IMR-90 (cell line): ENCODE measurements at regions not wholly inside any gene's neighbourhood (a gene's known extent, or its start where the extent isn't known, plus 50 kb on each side); places are given as distances from the start of the nearest gene placed in this dataset.

ENCODE experiments used
- ATAC-seq: fragments of 200-7000 bp; cut with Tn5 transposase; 2 replicates; pipeline ENCODE4 v1.9.1; 2020; ENCODE audit warnings: low read depth, mild to moderate bottlenecking, moderate library complexity
- BruUV-seq: library from RNA; stranded (reverse); fragments of 400-500 nt; replicated peaks from 2 replicates; lab custom pipeline; 2021; lab: Mats Ljungman, UMichigan
- CTCF ChIA-PET: fragments of 300-600 bp; formaldehyde crosslinking; extraction: SDS; loops from one replicate; lab custom pipeline; 2021; ENCODE audit warnings: antibody characterized with exemption; lab: Yijun Ruan, JAX
- POLR2A ChIA-PET: fragments of 300-600 bp; sonication (Branson Sonifier 250); formaldehyde crosslinking; loops from one replicate; lab custom pipeline; 2022; ENCODE audit warnings: antibody characterized with exemption; ENCODE audit not compliant: unreplicated experiment; lab: Charles Lee
- DNase-seq: peaks from one replicate; pipeline ENCODE4 v3.0.0; 2013
- H2AFZ ChIP-seq: replicated peaks from 2 replicates; pipeline ENCODE3; 2013; ENCODE audit warnings: low read length, mild to moderate bottlenecking; ENCODE audit not compliant: poor library complexity
- H2AK5ac ChIP-seq: 2 replicates; pipeline ENCODE4 v1.6.1; 2013; ENCODE audit warnings: low read depth, low read length, inconsistent platforms
- H2AK9ac ChIP-seq: replicated peaks from 2 replicates; pipeline ENCODE3; 2013; ENCODE audit warnings: mild to moderate bottlenecking, low read depth, low read length, moderate library complexity; ENCODE audit not compliant: poor library complexity
- H2BK120ac ChIP-seq: 2 replicates; pipeline ENCODE4 v1.6.1; 2013; ENCODE audit warnings: low read depth, low read length, inconsistent platforms
- H2BK15ac ChIP-seq: 3 replicates; pipeline ENCODE4 v1.6.1; 2013; ENCODE audit warnings: low read depth, low read length, inconsistent platforms
- H2BK20ac ChIP-seq: 2 replicates; pipeline ENCODE4 v1.6.1; 2013; ENCODE audit warnings: low read depth, mild to moderate bottlenecking, inconsistent platforms, low read length, moderate library complexity
- H2BK5ac ChIP-seq: 2 replicates; pipeline ENCODE4 v1.6.1; 2013; ENCODE audit warnings: mild to moderate bottlenecking, low read depth, low read length, inconsistent platforms; ENCODE audit not compliant: poor library complexity, severe bottlenecking
- H3K14ac ChIP-seq: replicated peaks from 2 replicates; pipeline ENCODE4 v1.6.1; 2013; ENCODE audit warnings: low read depth, low read length, inconsistent platforms
- H3K18ac ChIP-seq: 2 replicates; pipeline ENCODE4 v1.6.1; 2013; ENCODE audit warnings: low read depth, low read length, control low read depth
- H3K23ac ChIP-seq: 2 replicates; pipeline ENCODE4 v1.6.1; 2013; ENCODE audit warnings: low read depth, low read length, inconsistent platforms
- H3K27ac ChIP-seq: 2 replicates; pipeline ENCODE4 v1.5.1; 2013; ENCODE audit warnings: mild to moderate bottlenecking, control low read depth, low read length; ENCODE audit not compliant: insufficient read depth
- H3K27me3 ChIP-seq: 2 replicates; pipeline ENCODE4 v1.6.1; 2013; ENCODE audit warnings: low read length; ENCODE audit not compliant: control insufficient read depth, insufficient read depth
- H3K36me3 ChIP-seq: 2 replicates; pipeline ENCODE4 v1.6.1; 2013; ENCODE audit warnings: low read length, mixed read lengths; ENCODE audit not compliant: control insufficient read depth, insufficient read depth
- H3K4ac ChIP-seq: 2 replicates; pipeline ENCODE4 v1.6.1; 2013; ENCODE audit warnings: low read depth, low read length, inconsistent platforms
- H3K4me1 ChIP-seq: 2 replicates; pipeline ENCODE4 v1.6.1; 2013; ENCODE audit warnings: low read length, mixed read lengths; ENCODE audit not compliant: control insufficient read depth, insufficient read depth
- H3K4me2 ChIP-seq: 2 replicates; pipeline ENCODE4 v1.6.1; 2013; ENCODE audit warnings: low read depth, mild to moderate bottlenecking, control low read depth, low read length, moderate library complexity
- H3K4me3 ChIP-seq: 2 replicates; pipeline ENCODE4 v1.5.1; 2013; ENCODE audit warnings: low read depth, mild to moderate bottlenecking, control low read depth, low read length, moderate library complexity; ENCODE audit not compliant: insufficient read depth
- H3K56ac ChIP-seq: 2 replicates; pipeline ENCODE4 v1.6.1; 2013; ENCODE audit warnings: low read length, inconsistent platforms; ENCODE audit not compliant: insufficient read depth; ENCODE audit errors: extremely low read depth
- H3K79me1 ChIP-seq, 2 experiments: 2 replicates each; pipeline ENCODE4 v1.6.1; 2013; ENCODE audit warnings: low read length in 2 of 2, inconsistent platforms in 1 of 2, low read depth in 1 of 2
- H3K9ac ChIP-seq: 2 replicates; pipeline ENCODE4 v1.6.1; 2013; ENCODE audit warnings: low read depth, low read length, control low read depth
- H3K9me1 ChIP-seq: 2 replicates; pipeline ENCODE4 v1.6.1; 2013; ENCODE audit warnings: low read length, inconsistent platforms; ENCODE audit not compliant: insufficient read depth
- H3K9me3 ChIP-seq: 2 replicates; pipeline ENCODE4 v1.6.1; 2013; ENCODE audit warnings: low read length; ENCODE audit not compliant: control insufficient read depth, insufficient read depth
- H4K20me1 ChIP-seq: 2 replicates; pipeline ENCODE4 v1.6.1; 2013; ENCODE audit warnings: low read length, inconsistent platforms; ENCODE audit not compliant: insufficient read depth
- H4K5ac ChIP-seq: 2 replicates; pipeline ENCODE4 v1.6.1; 2013; ENCODE audit warnings: mild to moderate bottlenecking, low read depth, low read length, control low read depth
- H4K8ac ChIP-seq, 2 experiments: 2 replicates each; pipeline ENCODE4 v1.6.1; 2013; ENCODE audit warnings: low read depth in 2 of 2, low read length in 2 of 2, control low read depth in 1 of 2, inconsistent platforms in 1 of 2
- H4K91ac ChIP-seq: 2 replicates; pipeline ENCODE4 v1.6.1; 2013; ENCODE audit warnings: low read depth, low read length, inconsistent platforms; ENCODE audit not compliant: insufficient read depth
- BHLHE40 ChIP-seq: fragments of 150-350 bp; IDR thresholded peaks from 2 replicates; pipeline ENCODE4 v1.6.1; 2016; ENCODE audit warnings: mild to moderate bottlenecking, low read depth, low read length
- CEBPB ChIP-seq: IDR thresholded peaks from 2 replicates; pipeline ENCODE4 v1.6.1; 2012; ENCODE audit warnings: low read depth, low read length, improper control_type of control experiment
- CHD1 ChIP-seq: IDR thresholded peaks from 2 replicates; pipeline ENCODE4 v1.6.1; 2012; ENCODE audit warnings: low read depth, low read length, improper control_type of control experiment
- CTCF ChIP-seq: conservative IDR thresholded peaks from 2 replicates; pipeline ENCODE4 v1.5.1; 2012; ENCODE audit warnings: mild to moderate bottlenecking, low read depth, low read length, improper control_type of control experiment
- FOS ChIP-seq: fragments of 150-350 bp; IDR thresholded peaks from 2 replicates; pipeline ENCODE4 v1.6.1; 2016; ENCODE audit warnings: low read depth, low read length
- MAFK ChIP-seq: IDR thresholded peaks from 2 replicates; pipeline ENCODE4 v1.6.1; 2012; ENCODE audit warnings: low read depth, low read length, improper control_type of control experiment
- MAZ ChIP-seq: IDR thresholded peaks from 2 replicates; pipeline ENCODE4 v1.6.1; 2012; ENCODE audit warnings: low read depth, mild to moderate bottlenecking, low read length, improper control_type of control experiment, moderate library complexity, borderline replicate concordance
- MXI1 ChIP-seq: IDR thresholded peaks from 2 replicates; pipeline ENCODE4 v1.6.1; 2012; ENCODE audit warnings: low read depth, mild to moderate bottlenecking, low read length, moderate library complexity, borderline replicate concordance
- NFE2L2 ChIP-seq: fragments of 150-350 bp; IDR thresholded peaks from 2 replicates; pipeline ENCODE4 v1.6.1; 2016; ENCODE audit warnings: low read depth, mild to moderate bottlenecking, low read length
- POLR2A ChIP-seq: IDR thresholded peaks from 2 replicates; pipeline ENCODE4 v1.6.1; 2012; ENCODE audit warnings: mild to moderate bottlenecking, low read depth, low read length
- RAD21 ChIP-seq: IDR thresholded peaks from 2 replicates; pipeline ENCODE4 v1.6.1; 2012; ENCODE audit warnings: low read length, improper control_type of control experiment
- RCOR1 ChIP-seq: IDR thresholded peaks from 2 replicates; pipeline ENCODE4 v1.6.1; 2012; ENCODE audit warnings: mild to moderate bottlenecking, low read length, improper control_type of control experiment; ENCODE audit not compliant: insufficient replicate concordance
- RFX5 ChIP-seq: IDR thresholded peaks from 2 replicates; pipeline ENCODE4 v1.8.0; 2012; ENCODE audit warnings: low read depth, mild to moderate bottlenecking, low read length, moderate library complexity
- SMC3 ChIP-seq: fragments of 150-350 bp; IDR thresholded peaks from 2 replicates; pipeline ENCODE4 v1.6.1; 2016; ENCODE audit warnings: low read depth, mild to moderate bottlenecking, antibody characterized with exemption, low read length, moderate library complexity
- USF2 ChIP-seq: fragments of 150-350 bp; IDR thresholded peaks from 2 replicates; pipeline ENCODE4 v1.6.1; 2017; ENCODE audit warnings: mild to moderate bottlenecking, antibody characterized with exemption, low read length, low read depth
- WGBS, 2 experiments: methylation state at CpG; one replicate each; pipeline versions ENCODE4 v1.1.5 to v1.1.7; 2013; ENCODE audit warnings: missing lambda C conversion rate in 2 of 2; ENCODE audit not compliant: insufficient read length in 1 of 2; ENCODE audit errors: extremely low coverage in 2 of 2; 5-methylcytosine and 5-hydroxymethylcytosine counted together
- dilution Hi-C: fragments of 300-500 bp; cut with HindIII; formaldehyde crosslinking; loops from one replicate; pipeline ENCODE4 v1.14.3; 2018; ENCODE audit warnings: low sequenced_read_pairs; ENCODE audit not compliant: unreplicated experiment
- in situ Hi-C: fragments of 300-500 bp; cut with MboI; formaldehyde crosslinking; loops from 3 replicates; pipeline ENCODE4 v1.14.3; 2019; ENCODE audit warnings: low sequenced_read_pairs, inconsistent platforms, mixed read lengths
- intact Hi-C: fragments of 100-400 bp; cut with micrococcal nuclease; formaldehyde crosslinking; loops from 2 replicates; pipeline ENCODE4 v1.10.0; 2022
- TF ChIP-seq, protein P1 (sequence below): fragments of 150-350 bp; IDR thresholded peaks from 2 replicates; pipeline ENCODE4 v1.6.1; 2016; ENCODE audit warnings: low read depth, mild to moderate bottlenecking, low read length, moderate library complexity, borderline replicate concordance

GRCh38 chr12:118743896-118744700 is 237.2 kb upstream of the SRRM4 start:
- H3K79me1 ChIP-seq, result no peaks in the 10 kb centered on the region
- H3K4ac ChIP-seq, result no peak overlapping the region
- no CpG with 5 or more reads among the region's 4 CpGs for WGBS, 2 experiments
- H3K27me3 ChIP-seq, result no peaks in the 10 kb centered on the region
- H2BK20ac ChIP-seq, result no peak overlapping the region
- in situ Hi-C loops (no loop called here), intact Hi-C loops (no loop called here), dilution Hi-C loops (no loop called here)
- H3K4me3 ChIP-seq, result no peak overlapping the region
- H4K20me1 ChIP-seq, result no peaks in the 10 kb centered on the region
- POLR2A ChIA-PET, result no interaction called here
- no peaks in the 10 kb centered on the region for H3K9me1 ChIP-seq
- no peak overlapping the region for H2AK9ac ChIP-seq
- H3K9me3 ChIP-seq, result peaks cover 17% of the 10 kb centered on the region
- no peaks in the 10 kb centered on the region for H3K4me1 ChIP-seq
- no peak overlapping the region for H4K5ac ChIP-seq
- no peak overlapping the region for H3K56ac ChIP-seq
- TF ChIP-seq RFX5 (no peak), NFE2L2 (no peak), CEBPB (no peak), BHLHE40 (no peak), USF2 (no peak), RCOR1 (no peak), MAZ (no peak), FOS (no peak), CHD1 (no peak), MAFK (no peak), SMC3 (no peak), MXI1 (no peak), POLR2A (no peak), CTCF (no peak), RAD21 (no peak)
- TF ChIP-seq, protein P1, sequence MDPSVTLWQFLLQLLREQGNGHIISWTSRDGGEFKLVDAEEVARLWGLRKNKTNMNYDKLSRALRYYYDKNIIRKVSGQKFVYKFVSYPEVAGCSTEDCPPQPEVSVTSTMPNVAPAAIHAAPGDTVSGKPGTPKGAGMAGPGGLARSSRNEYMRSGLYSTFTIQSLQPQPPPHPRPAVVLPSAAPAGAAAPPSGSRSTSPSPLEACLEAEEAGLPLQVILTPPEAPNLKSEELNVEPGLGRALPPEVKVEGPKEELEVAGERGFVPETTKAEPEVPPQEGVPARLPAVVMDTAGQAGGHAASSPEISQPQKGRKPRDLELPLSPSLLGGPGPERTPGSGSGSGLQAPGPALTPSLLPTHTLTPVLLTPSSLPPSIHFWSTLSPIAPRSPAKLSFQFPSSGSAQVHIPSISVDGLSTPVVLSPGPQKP, result no peak
- DNase-seq (no peak), ATAC-seq (no peak)
- no peaks in the 10 kb centered on the region for H3K36me3 ChIP-seq
- no peak overlapping the region for H2BK5ac ChIP-seq
- no peak overlapping the region for H3K18ac ChIP-seq
- H2BK15ac ChIP-seq, result no peak overlapping the region
- H3K14ac ChIP-seq, result no peak overlapping the region
- H3K23ac ChIP-seq, result no peak overlapping the region
- no peak overlapping the region for H2AK5ac ChIP-seq
- H3K27ac ChIP-seq, result no peak overlapping the region
- no peak overlapping the region for H2BK120ac ChIP-seq
- H3K9ac ChIP-seq, result no peak overlapping the region
- no peak overlapping the region for H2AFZ ChIP-seq
- BruUV-seq, result no TSS peak
- no peak overlapping the region for H3K4me2 ChIP-seq
- no peak overlapping the region for H4K91ac ChIP-seq
- no peak overlapping the region for H4K8ac ChIP-seq
- CTCF ChIA-PET, result no interaction called here
